ENCODE measurements at regions not wholly inside any gene's neighbourhood (a gene's known extent, or its start where the extent isn't known, plus 50 kb on each side); places are given as distances from the start of the nearest gene placed in this dataset.

GRCh38 chr1:38766125-38766524, 93.4 kb downstream of the RRAGC start:
- TF ChIP-seq CTCF (conservative IDR thresholded peaks at IDR 0.05) = no peak
- TF ChIP-seq EZH2 (IDR thresholded peaks at IDR 0.05; ENCODE audit: low read depth) = no peak

All from PC-9 (cell line).